ENCODE measurements at regions not wholly inside any gene's neighbourhood (a gene's known extent, or its start where the extent isn't known, plus 50 kb on each side); places are given as distances from the start of the nearest gene placed in this dataset.

DNA sequence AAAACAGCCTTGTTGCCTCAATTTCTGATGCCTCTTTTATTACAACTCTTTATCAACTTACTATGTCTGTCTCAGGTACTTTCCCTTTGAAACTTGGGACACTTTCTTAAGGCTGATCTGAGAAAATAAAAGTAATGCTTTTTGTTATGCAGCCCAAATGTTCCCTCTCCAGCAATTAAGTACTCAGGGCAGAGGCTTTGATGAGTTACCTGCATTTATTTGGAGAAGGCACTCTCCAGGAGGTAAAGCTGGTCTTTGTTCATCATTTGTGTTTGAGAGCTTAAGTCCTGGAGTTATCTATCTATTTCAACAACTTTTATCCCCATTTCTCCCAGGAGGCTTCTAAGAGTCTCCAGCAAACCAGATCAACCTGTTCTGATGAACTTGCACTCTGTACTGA is 259.2 kb downstream of the ASXL3 start:
- Histone ChIP-seq H3K4me3 (replicated peaks in 1 of 3; ENCODE audit: insufficient read depth in 1 of 3, low read depth in 1 of 3, low read length in 3 of 3) (no peak overlapping the region), H3K4me1 (ENCODE audit: control insufficient read depth, extremely low read depth, insufficient read depth, low read length) (no peaks in the 10 kb centered on the region), H3K9ac (replicated peaks; ENCODE audit: extremely low read depth, insufficient read depth, low read length) (no peak overlapping the region), H3K27me3 (ENCODE audit: control insufficient read depth in 2 of 2, insufficient read depth in 2 of 2, low read length in 2 of 2) (no peaks in the 10 kb centered on the region), H3K4me2 (ENCODE audit: insufficient read depth, low read length) (no peak overlapping the region), H3K9me1 (replicated peaks; ENCODE audit: control insufficient read depth, extremely low read depth, insufficient read depth, low read length) (no peaks in the 10 kb centered on the region), H3K9me3 (replicated peaks; ENCODE audit: control insufficient read depth, insufficient read depth, low read length) (no peaks in the 10 kb centered on the region), H3K36me3 (ENCODE audit: control insufficient read depth in 2 of 2, extremely low read depth in 1 of 2, insufficient read depth in 2 of 2, low read length in 2 of 2) (no peaks in the 10 kb centered on the region), H3K27ac (ENCODE audit: insufficient read depth, low read depth, low read length) (no peak overlapping the region), H2AFZ (ENCODE audit: low read depth, low read length) (no peak overlapping the region), H4K20me1 (replicated peaks; ENCODE audit: control insufficient read depth, extremely low read depth, insufficient read depth, low read length) (no peaks in the 10 kb centered on the region), H3K79me2 (ENCODE audit: control insufficient read depth, insufficient read depth, low read length) (no peaks in the 10 kb centered on the region)
- no TSS peak for BruUV-seq (replicated peaks)
- dilution Hi-C loops (cut with MboI; ENCODE audit: extremely low pct_ligation_motif_present, low sequenced_read_pairs): no loop called here
- no peak for DNase-seq (ENCODE audit: low read depth, low spot score)
- ChIA-PET POLR2A (no interaction called here), CTCF (no interaction called here)
- FAIRE-seq: no peak
- TF ChIP-seq GATA2 (IDR thresholded peaks at IDR 0.05; ENCODE audit: insufficient read depth, insufficient read length, low read depth, low read length): no peak
- TF ChIP-seq CTCF (IDR thresholded peaks at IDR 0.05; ENCODE audit: extremely low read depth in 1 of 2, insufficient read depth in 1 of 2, low read depth in 1 of 2, low read length in 2 of 2): no peak
- no peak for TF ChIP-seq FOS (IDR thresholded peaks at IDR 0.05; ENCODE audit: borderline replicate concordance, insufficient read depth, low read length)
- TF ChIP-seq MAX (IDR thresholded peaks at IDR 0.05; ENCODE audit: insufficient read depth, insufficient read length): no peak
- TF ChIP-seq POLR2A (IDR thresholded peaks at IDR 0.05; ENCODE audit: low read depth, low read length): no peak
- TF ChIP-seq EZH2 (IDR thresholded peaks at IDR 0.05; ENCODE audit: borderline replicate concordance, low read depth, low read length, severe bottlenecking): no peak
- no peak for TF ChIP-seq MYC (IDR thresholded peaks at IDR 0.05; ENCODE audit: low read depth, low read length)
- no peak for TF ChIP-seq POLR2AphosphoS5 (IDR thresholded peaks at IDR 0.05; ENCODE audit: insufficient read depth, low read depth, low read length)
- no peak for TF ChIP-seq JUN (IDR thresholded peaks at IDR 0.05; ENCODE audit: borderline replicate concordance, insufficient read depth, insufficient read length, low read depth)
- intact Hi-C loops (cut with micrococcal nuclease): loop anchor here (5.0 kb wide), 1 partner anchor 285 kb away; no protein-coding TSS in a partner anchor

Measured in endothelial cell of umbilical vein (primary cell).